H7 (cell line): ENCODE measurements at regions not wholly inside any gene's neighbourhood (a gene's known extent, or its start where the extent isn't known, plus 50 kb on each side); places are given as distances from the start of the nearest gene placed in this dataset.
A peak's percentile ranks its signal among the peaks of the same experiment; 100 is the strongest.

ENCODE experiments used
- DNase-seq: peaks from one replicate; pipeline ENCODE4 v3.0.0; 2012
- H3K27me3 ChIP-seq: 2 replicates; pipeline ENCODE4 v1.6.0; 2011; ENCODE audit warnings: mild to moderate bottlenecking, low read length; ENCODE audit not compliant: control insufficient read depth, insufficient read depth
- H3K36me3 ChIP-seq: replicated peaks from 2 replicates; pipeline ENCODE4 v1.5.1; 2011; ENCODE audit warnings: low read length; ENCODE audit not compliant: control insufficient read depth, insufficient read depth
- H3K4me3 ChIP-seq: 2 replicates; pipeline ENCODE4 v1.5.1; 2011; ENCODE audit warnings: low read depth, mild to moderate bottlenecking, control low read depth, low read length, moderate library complexity; ENCODE audit not compliant: insufficient read depth

DNA sequence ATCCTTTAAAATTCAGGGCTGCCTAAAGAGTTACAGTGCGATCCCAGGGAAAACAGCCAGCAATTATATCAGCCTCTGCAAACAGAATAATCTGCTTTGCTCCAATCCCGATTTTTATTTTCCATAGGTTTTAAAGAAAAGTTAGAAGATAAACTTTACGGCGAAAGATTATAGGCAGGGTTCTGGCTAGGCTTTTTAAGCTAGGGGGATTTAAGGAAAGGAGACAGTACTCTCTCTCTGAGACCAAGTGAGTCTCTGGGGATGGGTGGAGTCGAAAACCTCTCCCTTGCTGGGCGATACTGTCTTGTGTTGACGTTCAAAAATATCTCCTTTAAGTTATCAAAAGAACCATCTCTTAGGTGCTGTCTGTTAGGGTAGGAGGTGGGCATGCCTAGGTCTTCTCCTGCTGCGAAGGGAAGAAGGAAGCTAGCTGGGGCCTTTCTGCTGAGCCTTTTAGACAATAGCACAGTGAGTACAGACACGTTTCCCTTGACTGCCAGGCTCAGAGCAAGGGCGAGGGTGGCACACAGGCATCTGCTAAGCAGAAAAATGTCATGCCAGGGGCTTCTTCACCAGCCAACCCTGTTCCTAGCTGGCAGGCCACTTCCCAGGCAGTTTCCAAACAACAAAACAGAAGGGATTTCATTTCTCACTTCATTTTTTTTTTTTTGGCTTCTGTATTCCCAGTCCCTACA is 167.9 kb upstream of the MAF start:
- Histone ChIP-seq H3K27me3 (peaks cover 1% of the 10 kb centered on the region), H3K4me3 (no peak overlapping the region), H3K36me3 (no peaks in the 10 kb centered on the region)
- no peak for DNase-seq

DNA sequence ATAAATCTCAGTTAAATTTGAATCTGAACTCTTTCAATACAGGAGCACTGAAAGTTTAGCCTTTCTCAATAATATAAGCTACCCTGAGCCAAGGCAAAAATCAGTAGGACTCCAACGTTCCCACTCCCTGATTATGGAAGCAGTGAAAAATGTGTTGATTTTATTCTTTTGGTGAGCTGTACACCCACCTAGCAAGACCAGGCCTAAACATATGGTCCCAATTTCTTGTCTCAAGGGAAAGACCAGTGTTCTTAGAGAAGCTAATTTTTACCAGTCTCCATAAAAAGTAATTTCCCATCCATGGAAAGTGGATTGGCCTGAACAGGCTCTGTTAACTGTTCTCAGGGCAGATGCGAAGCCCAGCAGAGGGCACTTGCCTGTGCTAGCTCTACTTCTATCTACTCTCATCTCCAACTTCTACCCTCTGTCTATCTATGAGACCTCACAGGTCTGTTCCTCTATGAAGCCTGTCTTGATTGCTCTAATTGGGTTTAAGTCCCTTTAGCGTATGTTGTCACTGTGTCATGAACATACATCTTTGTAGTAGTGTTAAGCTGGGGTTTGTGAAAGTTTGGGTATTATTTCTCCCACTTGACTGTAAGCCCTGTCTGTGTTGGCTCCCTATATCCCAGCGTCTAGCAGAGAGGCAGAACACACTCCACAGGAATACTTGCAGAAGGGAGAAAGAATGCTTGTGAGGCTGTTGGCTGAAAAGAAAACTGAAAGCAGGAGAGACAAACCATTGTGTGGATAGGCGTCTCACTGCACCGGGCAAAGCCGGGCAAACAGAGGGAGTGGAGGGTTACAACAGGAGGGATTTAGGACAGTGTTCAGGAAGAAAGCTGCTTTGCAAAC is 167.1 kb upstream of the MAF start:
- Histone ChIP-seq H3K27me3 (peaks cover 1% of the 10 kb centered on the region), H3K4me3 (no peak overlapping the region), H3K36me3 (no peaks in the 10 kb centered on the region)
- peak; percentile 7 for DNase-seq

DNA sequence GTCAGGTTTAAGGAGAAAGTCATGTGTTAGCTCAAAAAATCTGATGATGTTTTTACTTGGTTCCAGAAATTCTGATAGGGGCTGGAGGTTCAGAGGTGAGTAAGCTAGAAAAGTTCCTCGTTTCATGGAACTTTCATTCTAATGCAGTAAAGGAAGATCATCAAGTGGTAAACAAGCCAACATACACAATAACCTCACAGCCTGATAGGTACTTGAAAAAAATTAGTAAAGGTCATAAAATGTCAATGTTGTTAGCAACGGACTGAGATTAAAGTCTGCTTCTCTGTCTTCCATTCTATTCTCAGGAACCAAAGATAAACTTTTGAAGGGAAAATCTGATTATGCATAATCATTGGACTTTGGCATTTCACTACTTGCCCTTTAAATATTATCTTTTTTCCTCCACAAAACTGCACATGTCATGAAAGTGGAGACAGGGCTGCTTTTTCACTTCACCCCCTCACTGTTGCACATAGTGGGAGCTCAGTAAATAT is 165.4 kb upstream of the MAF start:
- no peak for DNase-seq
- H3K27me3 ChIP-seq: no peaks in the 10 kb centered on the region
- H3K36me3 ChIP-seq: no peaks in the 10 kb centered on the region
- H3K4me3 ChIP-seq: no peak overlapping the region

DNA sequence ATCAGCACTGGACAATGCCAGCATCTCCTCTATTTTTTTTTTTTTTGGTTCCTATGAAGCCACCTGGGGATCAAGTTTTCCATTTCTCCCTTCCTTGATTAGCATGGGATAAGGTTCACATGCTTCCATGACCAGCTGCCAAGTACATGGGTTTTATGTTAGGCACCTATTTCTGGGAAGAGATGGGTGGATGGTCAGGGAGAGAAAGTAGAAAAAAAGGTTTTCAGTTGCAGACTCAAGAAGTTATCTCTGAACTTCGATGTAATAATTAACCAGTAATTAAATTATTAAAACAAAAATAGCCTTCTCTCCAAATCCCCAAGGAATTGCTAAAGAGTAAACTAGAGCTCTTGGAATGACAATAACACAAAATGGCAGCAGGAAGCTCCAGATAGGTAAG is 164.9 kb upstream of the MAF start:
- no peaks in the 10 kb centered on the region for H3K36me3 ChIP-seq
- no peak for DNase-seq
- no peak overlapping the region for H3K4me3 ChIP-seq
- no peaks in the 10 kb centered on the region for H3K27me3 ChIP-seq

DNA sequence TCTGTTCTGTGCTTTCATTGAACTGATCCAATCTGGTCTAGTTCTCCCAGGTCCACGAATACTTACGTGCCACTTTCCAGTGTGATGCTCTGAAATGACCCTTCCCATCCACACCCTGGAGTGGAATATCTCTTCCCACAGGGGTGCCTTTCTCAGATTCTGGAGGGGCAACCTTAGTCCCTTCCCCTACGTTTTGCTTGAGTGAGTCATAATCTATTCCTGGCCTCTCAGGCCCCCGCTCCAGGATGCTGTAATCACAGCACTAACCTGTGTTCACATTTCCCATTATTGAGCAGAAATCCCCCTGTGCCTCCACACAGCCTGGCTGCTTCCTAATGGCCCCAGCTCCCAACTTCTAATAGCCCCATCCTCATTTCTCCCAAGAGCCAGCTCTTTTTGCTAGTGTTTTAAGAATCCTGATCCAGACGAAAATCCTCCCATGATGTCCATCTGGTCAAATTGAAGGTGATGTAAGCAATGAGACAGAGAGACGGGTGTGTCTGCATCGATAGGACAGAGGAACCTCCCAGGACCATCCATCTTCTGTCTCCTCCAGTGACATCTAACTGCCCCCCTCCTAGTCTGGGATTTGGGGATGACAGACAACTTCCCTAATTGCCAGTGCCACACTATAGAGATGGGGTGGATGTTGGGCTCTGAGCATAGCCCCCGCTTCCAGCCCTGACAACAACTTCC is 164.0 kb upstream of the MAF start:
- DNase-seq: no peak
- Histone ChIP-seq H3K27me3 (no peaks in the 10 kb centered on the region), H3K36me3 (no peaks in the 10 kb centered on the region), H3K4me3 (no peak overlapping the region)

DNA sequence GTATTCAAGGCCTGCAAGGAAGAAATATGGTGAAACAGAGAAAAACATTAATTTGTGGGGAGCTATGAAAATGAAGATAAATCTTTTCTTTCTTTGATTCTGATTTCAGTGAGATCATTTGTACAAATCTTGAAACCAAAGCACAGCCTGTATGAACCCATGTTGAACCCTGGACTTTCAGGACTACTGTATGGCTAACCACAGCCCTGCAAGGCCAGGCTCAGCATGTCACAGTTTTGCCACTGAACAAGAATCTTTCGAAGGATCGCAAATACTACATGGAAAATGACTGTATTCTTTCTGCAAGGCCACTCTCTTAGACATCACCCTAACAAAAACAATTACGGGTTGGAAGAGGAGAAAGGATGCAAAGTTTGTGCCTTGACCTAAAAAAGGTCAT is 161.7 kb upstream of the MAF start:
- no peak overlapping the region for H3K4me3 ChIP-seq
- H3K27me3 ChIP-seq: no peaks in the 10 kb centered on the region
- no peak for DNase-seq
- no peaks in the 10 kb centered on the region for H3K36me3 ChIP-seq

DNA sequence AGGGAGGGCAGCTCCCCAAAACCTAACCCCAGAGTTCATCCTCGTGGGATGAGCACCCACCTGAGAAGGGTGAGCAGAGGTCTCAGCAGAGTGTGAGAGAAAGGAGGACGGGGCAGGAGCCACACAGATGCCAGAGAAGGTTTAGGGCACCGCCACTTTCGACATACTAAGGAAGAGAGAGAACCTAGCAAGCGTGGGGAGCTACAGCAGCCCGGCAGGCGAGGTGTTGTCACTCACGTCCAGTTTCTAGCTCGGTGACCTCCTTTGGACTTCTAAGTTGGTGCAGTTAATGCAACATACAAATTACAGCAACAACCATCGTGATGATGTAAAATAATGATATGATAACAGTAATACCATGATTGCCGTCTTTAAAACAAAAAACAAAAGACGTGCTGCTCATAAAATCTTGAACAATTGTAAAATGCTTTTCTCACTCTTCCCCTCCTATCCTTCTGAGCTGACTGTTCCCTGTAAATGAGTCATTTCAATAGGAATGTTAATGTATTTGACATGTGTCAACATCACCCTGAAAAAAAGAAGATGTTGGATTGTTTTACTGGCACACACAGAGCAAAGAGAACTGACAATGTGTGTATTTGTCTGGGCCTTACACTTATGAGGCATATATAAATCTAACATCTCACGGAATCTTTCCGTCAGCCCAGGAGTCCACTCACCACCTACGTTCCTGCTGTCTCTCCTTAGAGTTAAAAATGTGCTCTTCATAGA is 158.2 kb upstream of the MAF start:
- Histone ChIP-seq H3K36me3 (no peaks in the 10 kb centered on the region; the same call in 1 of the 2 replicates), H3K27me3 (no peaks in the 10 kb centered on the region), H3K4me3 (no peak overlapping the region)
- DNase-seq: no peak

DNA sequence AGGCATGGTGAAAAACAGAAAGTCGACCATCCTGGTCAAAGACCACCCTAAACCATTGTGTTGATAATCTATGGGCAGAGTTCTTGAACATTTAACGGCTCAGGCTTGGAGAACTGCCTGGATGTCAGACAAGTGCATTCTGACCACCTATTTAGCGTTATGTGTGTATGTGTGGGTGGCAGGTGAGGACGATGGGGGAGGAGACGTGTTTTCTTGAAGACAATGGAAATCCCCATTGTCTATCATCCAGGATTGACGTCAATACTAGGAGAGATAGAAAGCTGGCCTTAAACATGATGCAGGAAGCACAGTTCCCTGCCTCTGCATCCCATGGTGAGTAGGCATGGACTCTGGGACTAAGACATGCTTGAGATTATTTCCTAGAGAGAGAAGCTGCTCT is 157.4 kb upstream of the MAF start:
- no peaks in the 10 kb centered on the region; the same call in 1 of the 2 replicates for H3K36me3 ChIP-seq

DNA sequence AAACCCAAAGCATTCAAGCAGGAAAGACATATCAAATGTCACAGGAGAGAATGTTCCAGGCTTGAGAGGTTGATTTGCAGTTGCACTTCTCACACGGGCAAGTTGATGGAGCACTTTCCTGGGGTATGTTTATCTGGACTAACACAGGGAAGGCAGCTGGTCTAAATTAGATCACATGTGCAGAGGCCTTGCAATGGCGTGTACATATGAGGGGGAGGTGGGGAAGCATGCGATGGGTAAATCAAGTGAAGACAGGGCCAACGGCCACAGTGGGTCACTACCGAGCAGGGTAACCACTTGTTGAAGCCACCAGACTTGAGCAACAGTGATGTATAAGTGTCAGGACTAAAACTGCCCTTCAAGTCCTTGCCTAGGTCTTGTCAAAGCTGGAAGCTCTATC is 156.6 kb upstream of the MAF start:
- H3K4me3 ChIP-seq: no peak overlapping the region
- no peaks in the 10 kb centered on the region for H3K27me3 ChIP-seq
- DNase-seq: no peak
- H3K36me3 ChIP-seq: no peaks in the 10 kb centered on the region; the same call in 1 of the 2 replicates

More for the DNA sequence above, 157.4 kb upstream of the MAF start:
- no peak for DNase-seq
- Histone ChIP-seq H3K27me3 (no peaks in the 10 kb centered on the region), H3K4me3 (no peak overlapping the region)

DNA sequence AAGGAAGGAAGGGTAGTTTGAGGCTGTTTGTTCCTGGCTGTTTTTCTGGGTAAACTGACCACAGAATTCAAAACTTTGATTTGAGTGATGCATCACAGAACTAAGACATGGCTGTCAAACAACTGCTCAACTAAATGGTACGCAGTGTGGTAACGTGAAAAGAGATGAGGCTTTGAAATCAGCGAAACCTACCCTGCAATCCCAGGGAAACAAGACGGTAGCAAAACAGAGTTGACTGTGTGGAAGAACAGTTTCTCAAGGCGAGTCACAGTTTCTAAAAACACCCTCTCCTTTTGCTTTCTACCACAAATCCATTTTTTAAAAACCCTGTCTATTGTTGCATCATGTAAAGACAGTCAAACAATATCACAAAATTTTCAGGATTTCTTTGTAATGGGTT is 156.0 kb upstream of the MAF start:
- H3K27me3 ChIP-seq: no peaks in the 10 kb centered on the region
- H3K36me3 ChIP-seq: no peaks in the 10 kb centered on the region; the same call in 1 of the 2 replicates
- H3K4me3 ChIP-seq: no peak overlapping the region
- no peak for DNase-seq

DNA sequence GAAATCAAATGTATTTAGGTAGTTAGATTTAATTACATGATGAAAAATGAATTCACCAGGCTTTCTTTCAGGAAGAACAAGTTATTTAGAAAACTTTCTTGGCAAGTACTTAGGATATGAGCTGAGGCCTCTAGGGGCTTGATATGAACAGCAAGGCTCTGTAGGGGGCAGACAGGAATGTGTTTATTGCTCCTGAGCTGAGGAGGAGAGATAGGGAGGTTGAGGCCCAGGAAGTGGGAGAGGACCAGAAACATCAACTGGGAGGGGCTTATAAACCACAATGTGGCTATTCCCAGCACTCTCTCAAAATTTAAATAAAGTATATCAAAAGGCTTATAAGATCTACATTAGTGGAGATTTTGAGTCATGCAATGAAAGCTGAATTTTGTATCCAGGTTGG is 154.0 kb upstream of the MAF start:
- Histone ChIP-seq H3K4me3 (no peak overlapping the region), H3K36me3 (no peaks in the 10 kb centered on the region; the same call in 1 of the 2 replicates), H3K27me3 (no peaks in the 10 kb centered on the region)
- DNase-seq: no peak

DNA sequence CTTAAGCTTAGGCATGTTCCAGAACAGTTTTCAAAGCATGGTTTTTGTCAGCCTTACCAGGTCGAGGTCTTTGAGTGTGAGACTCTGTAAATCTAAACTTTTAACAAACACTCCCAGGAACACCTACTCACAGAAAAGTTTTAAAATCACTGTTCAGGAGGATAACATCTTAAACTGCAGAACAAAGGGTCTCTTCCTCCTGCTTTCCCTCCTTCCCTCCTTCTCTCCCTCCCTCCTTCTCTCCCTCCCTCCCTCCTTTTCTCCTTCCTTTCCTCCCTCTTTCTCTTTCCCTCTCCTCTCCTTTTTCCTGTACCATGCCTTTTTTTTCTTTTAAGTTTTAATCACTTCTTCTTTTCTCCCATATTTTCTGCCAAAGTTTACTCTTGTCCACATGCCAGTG is 153.5 kb upstream of the MAF start:
- H3K4me3 ChIP-seq: no peak overlapping the region
- no peak for DNase-seq
- no peaks in the 10 kb centered on the region; the same call in 1 of the 2 replicates for H3K36me3 ChIP-seq
- no peaks in the 10 kb centered on the region for H3K27me3 ChIP-seq

DNA sequence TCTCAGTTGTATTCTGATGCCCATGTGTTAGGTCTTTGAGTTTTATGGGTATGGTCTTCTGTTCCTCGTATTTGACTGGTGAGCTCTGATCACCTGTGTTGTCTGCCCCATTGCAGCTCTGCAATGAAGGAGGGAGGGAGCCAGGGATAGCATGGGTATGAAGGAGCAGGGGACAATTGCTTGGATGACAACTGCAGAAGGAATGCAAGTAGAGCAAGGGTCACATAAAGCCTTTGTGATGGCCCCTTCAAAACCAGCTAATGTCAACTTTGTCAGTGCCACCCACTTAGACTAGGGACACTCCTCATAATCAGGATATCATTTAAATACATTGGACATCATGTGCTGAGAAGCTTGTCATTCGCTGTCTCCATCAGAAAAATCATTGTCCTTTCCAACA is 152.7 kb upstream of the MAF start:
- H3K27me3 ChIP-seq: no peaks in the 10 kb centered on the region
- H3K36me3 ChIP-seq: no peaks in the 10 kb centered on the region; the same call in 1 of the 2 replicates
- DNase-seq: no peak
- no peak overlapping the region for H3K4me3 ChIP-seq

DNA sequence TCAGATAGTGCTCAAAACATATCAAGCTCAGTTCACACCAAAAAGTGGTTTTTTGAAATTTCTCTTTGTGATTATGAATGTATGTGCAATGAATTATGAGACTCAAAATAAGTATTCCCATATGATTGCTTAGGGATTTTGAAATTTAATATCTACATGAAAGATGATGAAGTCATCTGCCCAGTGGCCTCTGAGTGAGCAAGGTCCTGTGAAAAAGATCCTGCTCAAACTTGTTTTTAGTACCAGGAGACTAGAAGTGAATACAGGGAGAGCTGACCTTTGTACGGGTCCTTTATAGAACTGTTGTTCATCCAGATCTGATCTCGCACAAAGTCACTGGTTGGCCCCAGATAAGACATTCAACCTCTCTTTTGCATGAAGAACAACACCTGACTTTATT is 151.9 kb upstream of the MAF start:
- Histone ChIP-seq H3K27me3 (no peaks in the 10 kb centered on the region), H3K4me3 (no peak overlapping the region), H3K36me3 (no peaks in the 10 kb centered on the region; the same call in 1 of the 2 replicates)
- DNase-seq: no peak
